HG03135 (cell line): ENCODE measurements at regions not wholly inside any gene's neighbourhood (a gene's known extent, or its start where the extent isn't known, plus 50 kb on each side); places are given as distances from the start of the nearest gene placed in this dataset.
"Not testable (repeated sequence)": the region's sequence is repeated elsewhere in the genome, so short reads cannot be mapped to it uniquely, and the experiment has no call there.

Experiments used
- ATAC-seq: cut with Tn5 transposase; IDR thresholded peaks from one replicate; pipeline ENCODE4 v1.9.1; 2021; ENCODE audit warnings: mild to moderate bottlenecking, moderate library complexity; ENCODE audit not compliant: unreplicated experiment

DNA sequence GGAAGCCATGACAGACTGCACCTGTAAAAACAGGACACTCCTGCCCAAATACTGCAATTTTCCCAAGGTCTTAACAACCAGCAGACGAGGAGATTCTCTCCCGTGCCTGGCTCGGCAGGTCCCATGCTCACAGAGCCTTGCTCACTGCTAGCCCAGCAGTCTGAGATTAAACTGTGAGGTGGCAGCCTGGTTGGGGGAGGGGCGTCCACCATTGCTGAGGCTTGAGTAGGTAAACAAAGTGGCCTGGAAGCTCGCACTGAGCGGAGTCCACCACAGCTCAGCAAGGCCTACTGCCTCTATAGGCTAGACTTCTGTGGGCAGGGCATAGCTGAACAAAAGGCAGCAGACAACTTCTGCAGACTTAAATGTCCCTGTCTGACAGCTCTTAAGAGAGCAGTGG, 80.3 kb downstream of the ANXA5 start:
- not testable (repeated sequence) for ATAC-seq

DNA sequence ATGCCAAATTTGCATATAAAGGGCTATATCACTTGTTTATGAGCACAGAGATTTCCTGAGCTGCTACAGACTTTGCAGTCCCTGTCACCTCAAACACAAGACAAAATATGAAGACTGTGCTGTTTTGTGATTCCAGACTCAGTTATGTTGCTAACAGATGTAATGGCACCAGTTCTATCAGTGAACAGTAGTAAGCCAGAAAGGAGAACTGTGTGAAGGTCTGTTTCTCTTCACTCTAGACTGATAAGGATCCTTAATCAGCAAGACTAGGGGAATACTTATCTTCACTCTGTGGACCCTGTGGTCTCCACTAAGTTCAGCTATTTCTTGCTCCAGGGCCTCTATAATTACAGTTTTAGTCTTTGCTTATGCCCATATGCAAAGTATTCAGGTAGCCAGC, 82.7 kb downstream of the ANXA5 start:
- ATAC-seq: no peak

GRCh38 chr4:121599049-121599448, 97.7 kb downstream of the ANXA5 start:
- ATAC-seq: no peak

DNA sequence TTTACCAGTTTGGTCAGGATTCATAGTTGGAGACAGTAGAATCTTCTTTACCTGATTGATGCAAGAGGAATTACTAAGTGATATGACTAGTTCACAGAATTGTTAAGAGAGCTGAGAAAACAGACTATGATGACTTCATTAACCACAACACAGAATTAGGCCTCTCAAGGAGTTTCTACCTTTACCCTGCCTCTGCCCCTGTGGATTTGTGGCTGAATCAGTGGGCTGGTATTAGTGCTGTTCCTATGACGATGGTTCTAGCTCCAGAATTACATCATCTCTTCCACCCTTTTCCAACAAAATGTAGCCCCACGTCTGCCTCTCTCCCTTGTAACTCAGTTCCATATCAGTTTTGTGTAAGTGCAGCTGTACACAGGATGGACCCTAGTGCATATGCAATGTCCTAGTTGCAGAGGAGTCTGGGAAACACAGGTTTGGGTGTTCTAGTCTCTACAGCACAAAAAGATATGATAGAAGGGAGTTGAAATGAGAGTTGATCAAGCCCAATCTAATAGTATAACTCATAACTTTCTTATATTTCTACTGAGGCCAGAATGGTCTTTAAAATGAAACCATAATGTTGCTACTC, 99.3 kb downstream of the ANXA5 start:
- no peak for ATAC-seq

- ATAC-seq: no peak
These were observed 101.8 kb downstream of the ANXA5 start for GRCh38 chr4:121594796-121595526.

GRCh38 chr4:121593760-121594159, 103.0 kb downstream of the ANXA5 start:
- ATAC-seq: no peak

DNA sequence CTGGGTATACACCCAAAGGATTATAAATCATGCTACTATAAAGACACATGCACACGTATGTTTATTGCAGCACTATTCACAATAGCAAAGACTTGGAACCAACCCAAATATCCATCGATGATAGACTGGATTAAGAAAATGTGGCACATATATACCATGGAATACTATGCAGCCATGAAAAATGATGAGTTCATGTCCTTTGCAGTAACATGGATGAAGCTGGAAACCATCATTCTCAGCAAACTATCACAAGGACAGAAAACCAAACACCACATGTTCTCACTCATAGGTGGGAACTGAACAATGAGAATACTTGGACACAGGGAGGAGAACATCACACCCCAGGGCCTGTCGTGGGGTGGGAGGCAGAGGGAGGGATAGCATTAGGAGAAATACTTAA, 104.5 kb downstream of the ANXA5 start:
- not testable (repeated sequence) for ATAC-seq

DNA sequence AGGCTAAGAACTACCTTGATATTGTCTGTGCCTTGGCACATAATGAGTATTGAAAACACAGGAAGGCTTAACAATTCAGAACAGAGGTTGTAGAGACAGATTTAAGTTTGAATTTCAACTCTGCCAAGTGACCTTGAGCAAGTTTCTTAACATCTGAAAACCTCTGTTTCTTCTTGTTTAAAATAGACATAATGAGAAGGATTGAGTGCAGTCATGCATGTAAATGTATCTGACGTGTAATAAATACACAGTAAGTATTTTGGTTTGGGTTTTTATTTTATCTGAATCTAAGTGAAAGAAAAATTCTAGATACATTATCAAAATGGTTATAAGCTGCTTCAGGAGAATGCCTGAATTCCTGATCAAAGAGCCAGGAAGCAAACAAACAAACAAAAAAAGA, 111.9 kb downstream of the ANXA5 start:
- no peak for ATAC-seq

GRCh38 chr4:121583396-121583795, 113.4 kb downstream of the ANXA5 start:
- ATAC-seq: no peak

DNA sequence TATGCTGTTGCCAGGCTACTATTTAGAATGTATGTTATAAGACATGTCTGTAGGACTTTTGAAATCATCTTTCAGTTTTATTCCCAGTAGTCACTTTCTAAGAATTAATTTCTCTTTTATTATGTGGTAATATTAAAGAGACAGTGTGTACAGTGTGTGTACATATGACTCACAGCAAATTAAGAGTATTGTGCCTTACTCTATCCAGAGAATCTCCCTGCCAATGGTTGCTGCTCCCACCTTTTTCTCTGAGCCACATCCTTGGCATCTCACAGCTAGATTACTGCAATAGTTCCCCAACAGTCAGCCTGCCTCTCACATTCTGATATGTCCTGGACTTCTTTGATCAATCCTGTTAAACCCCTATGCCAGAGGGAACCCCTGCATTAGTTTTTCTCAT, 114.5 kb downstream of the ANXA5 start:
- no peak for ATAC-seq

DNA sequence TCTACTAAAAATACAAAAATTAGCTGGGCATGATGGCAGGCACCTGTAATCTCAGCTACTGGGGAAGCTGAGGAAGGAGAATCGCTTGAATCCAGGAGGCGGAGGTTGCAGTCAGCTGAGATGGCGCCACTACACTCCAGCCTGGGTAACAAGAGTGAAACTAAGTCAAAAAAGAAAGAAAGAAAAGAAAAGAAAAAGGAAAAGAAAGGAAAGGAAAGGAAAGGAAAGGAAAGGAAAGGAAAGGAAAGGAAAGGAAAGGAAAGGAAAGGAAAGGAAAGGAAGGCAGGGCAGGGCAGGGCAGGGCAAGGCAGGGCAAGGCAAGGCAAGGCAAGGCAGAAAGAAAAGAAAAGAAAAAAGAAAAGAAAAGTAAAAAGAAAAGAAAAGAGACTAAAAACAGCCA, 121.4 kb downstream of the ANXA5 start:
- ATAC-seq: not testable (repeated sequence)

- ATAC-seq: no peak
These were observed 122.2 kb downstream of the ANXA5 start for GRCh38 chr4:121574618-121575017.

GRCh38 chr4:121567748-121568147, 129.0 kb downstream of the ANXA5 start:
- ATAC-seq: no peak

GRCh38 chr4:121564840-121565375, 131.9 kb downstream of the ANXA5 start:
- no peak for ATAC-seq

GRCh38 chr4:121562811-121563210, 134.0 kb downstream of the ANXA5 start:
- ATAC-seq: no peak

DNA sequence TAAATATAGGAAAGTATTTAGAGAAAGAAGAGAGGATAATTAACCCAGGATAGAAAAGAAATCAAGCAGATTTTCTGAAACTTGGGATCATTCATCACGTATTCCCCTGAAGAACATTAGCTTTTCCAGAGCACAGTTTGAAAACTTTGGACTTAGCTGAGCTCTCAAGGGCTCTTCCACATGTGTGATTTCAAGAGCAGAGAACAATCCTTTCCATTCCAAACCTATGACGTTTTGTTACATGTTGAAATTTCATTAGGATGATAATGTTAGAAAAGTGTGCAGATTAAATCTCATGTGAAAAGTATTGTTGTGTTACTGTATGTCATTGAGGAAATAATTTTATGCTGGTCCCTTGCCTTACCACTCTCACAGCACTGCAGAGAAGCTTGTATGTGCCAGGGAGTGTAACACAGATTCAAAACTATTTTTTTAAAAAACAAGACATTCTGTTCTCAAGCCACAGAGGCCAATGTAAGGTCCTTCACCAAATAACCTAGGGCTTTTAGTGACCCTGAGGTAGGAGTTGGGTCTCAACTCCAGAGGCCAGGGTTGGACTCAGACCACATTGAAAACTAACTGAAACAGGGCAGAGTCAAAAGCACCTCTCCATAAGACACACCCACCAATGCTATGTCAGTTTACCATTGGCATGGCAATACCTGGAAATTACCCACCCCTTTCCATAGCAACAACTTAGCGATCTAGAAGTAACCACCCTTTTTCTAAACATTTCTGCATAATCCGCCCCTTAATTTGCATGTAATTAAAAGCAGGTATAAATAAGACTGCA, 141.3 kb downstream of the ANXA5 start:
- ATAC-seq: no peak

- ATAC-seq: no peak
These were observed 142.4 kb downstream of the ANXA5 start for GRCh38 chr4:121554382-121554781.

GRCh38 chr4:121551881-121552280, 144.9 kb downstream of the ANXA5 start:
- ATAC-seq: no peak

DNA sequence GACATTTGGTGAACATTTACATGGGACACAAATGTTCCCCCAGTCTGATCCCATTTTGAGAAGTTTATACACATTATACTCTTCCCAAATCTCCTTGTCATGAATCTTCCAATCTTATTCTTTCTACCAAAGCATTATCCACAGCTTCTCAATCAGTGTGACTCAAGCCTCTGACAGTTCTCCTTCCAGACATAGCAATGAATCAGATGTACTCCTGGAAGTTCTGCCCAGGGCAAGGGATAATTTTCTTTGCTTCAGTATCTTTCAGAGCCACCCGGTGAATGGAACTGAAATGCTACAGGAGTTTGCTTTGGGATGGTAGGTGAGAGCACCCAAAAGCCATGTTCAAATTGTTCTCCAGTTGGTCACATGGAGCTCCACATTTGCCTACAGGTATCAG, 145.5 kb downstream of the ANXA5 start:
- no peak for ATAC-seq

- no peak for ATAC-seq
These were observed 155.1 kb downstream of the ANXA5 start for GRCh38 chr4:121541696-121542095.

- no peak for ATAC-seq
These were observed 154.5 kb upstream of the QRFPR start for GRCh38 chr4:121535351-121535750.

DNA sequence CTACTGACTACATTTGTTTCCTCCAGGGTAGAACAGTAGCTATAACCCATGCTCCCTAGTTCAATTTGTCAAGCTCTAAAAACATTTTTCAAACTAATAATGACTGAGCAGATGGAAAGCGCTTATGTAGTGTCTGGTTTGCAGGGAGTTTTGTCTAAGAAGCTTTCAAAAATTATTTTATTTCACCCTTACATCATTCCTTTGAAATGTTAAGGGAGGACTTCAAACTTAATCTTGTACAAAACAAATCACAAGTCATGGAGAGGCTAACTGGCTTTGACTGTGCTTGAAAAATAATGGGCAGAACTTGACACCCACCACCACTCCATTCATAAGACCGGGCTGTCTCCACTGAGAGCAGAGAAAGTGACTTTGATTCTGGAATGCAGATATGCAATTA, 153.4 kb upstream of the QRFPR start:
- no peak for ATAC-seq
